ENCODE measurements at regions not wholly inside any gene's neighbourhood (a gene's known extent, or its start where the extent isn't known, plus 50 kb on each side); places are given as distances from the start of the nearest gene placed in this dataset.

- Histone ChIP-seq H3K27ac (ENCODE audit: low read depth, low read length) (no peak overlapping the region), H3K4me2 (ENCODE audit: low read length) (no peak overlapping the region), H3K4me3 (replicated peaks in 1 of 2; ENCODE audit: low read depth in 1 of 2, low read length in 2 of 2) (no peak overlapping the region), H3K36me3 (ENCODE audit: control insufficient read depth in 1 of 2, insufficient read depth in 2 of 2, low read length in 2 of 2) (no peaks in the 10 kb centered on the region), H3K9me2 (ENCODE audit: insufficient read depth) (no peaks in the 10 kb centered on the region), H4K20me1 (ENCODE audit: insufficient read depth) (no peaks in the 10 kb centered on the region), H3K27me3 (ENCODE audit: insufficient read depth, low read length) (no peaks in the 10 kb centered on the region), H3K4me1 (ENCODE audit: control insufficient read depth in 1 of 2, insufficient read depth in 2 of 2, low read length in 2 of 2) (no peaks in the 10 kb centered on the region), H3K79me2 (ENCODE audit: insufficient read depth, low read length) (no peaks in the 10 kb centered on the region), H3K9ac (ENCODE audit: low read length) (no peak overlapping the region), H2AFZ (ENCODE audit: low read depth, low read length, poor library complexity, severe bottlenecking) (no peak overlapping the region), H3K9me3 (ENCODE audit: control insufficient read depth in 1 of 2, insufficient read depth in 1 of 2, low read depth in 1 of 2, low read length in 2 of 2) (peaks cover 3 to 22% of the 10 kb centered on the region in 2 experiments; a peak in 2 of 4 replicates)
- DNase-seq (ENCODE audit: low read depth, low spot score) (no peak), ATAC-seq (no peak)
- no TSS peak for BruUV-seq (replicated peaks)
- RAD21 ChIA-PET (ENCODE audit: low non-redundant PET in 1 of 2, low total read pairs in 2 of 2, uncharacterized antibody in 2 of 2, unreplicated experiment in 2 of 2) = no interaction called here
- TF ChIP-seq EZH2phosphoT487 (IDR thresholded peaks at IDR 0.05; ENCODE audit: borderline replicate concordance) (no peak), ATF3 (IDR thresholded peaks at IDR 0.05) (no peak), SRF (IDR thresholded peaks at IDR 0.05; ENCODE audit: low read depth) (no peak), JUND (IDR thresholded peaks at IDR 0.05) (no peak), CBX3 (IDR thresholded peaks at IDR 0.05; ENCODE audit: low read depth) (no peak), ZNF274 (IDR thresholded peaks at IDR 0.05; ENCODE audit: low read depth, low read length) (no peak), ELF1 (IDR thresholded peaks at IDR 0.05; ENCODE audit: borderline replicate concordance, low read depth) (no peak)
- TF ChIP-seq, protein P1, sequence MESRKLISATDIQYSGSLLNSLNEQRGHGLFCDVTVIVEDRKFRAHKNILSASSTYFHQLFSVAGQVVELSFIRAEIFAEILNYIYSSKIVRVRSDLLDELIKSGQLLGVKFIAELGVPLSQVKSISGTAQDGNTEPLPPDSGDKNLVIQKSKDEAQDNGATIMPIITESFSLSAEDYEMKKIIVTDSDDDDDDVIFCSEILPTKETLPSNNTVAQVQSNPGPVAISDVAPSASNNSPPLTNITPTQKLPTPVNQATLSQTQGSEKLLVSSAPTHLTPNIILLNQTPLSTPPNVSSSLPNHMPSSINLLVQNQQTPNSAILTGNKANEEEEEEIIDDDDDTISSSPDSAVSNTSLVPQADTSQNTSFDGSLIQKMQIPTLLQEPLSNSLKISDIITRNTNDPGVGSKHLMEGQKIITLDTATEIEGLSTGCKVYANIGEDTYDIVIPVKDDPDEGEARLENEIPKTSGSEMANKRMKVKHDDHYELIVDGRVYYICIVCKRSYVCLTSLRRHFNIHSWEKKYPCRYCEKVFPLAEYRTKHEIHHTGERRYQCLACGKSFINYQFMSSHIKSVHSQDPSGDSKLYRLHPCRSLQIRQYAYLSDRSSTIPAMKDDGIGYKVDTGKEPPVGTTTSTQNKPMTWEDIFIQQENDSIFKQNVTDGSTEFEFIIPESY (IDR thresholded peaks at IDR 0.05; ENCODE audit: extremely low read depth, insufficient replicate concordance, low read length) = no peak
- TF ChIP-seq, protein P2, sequence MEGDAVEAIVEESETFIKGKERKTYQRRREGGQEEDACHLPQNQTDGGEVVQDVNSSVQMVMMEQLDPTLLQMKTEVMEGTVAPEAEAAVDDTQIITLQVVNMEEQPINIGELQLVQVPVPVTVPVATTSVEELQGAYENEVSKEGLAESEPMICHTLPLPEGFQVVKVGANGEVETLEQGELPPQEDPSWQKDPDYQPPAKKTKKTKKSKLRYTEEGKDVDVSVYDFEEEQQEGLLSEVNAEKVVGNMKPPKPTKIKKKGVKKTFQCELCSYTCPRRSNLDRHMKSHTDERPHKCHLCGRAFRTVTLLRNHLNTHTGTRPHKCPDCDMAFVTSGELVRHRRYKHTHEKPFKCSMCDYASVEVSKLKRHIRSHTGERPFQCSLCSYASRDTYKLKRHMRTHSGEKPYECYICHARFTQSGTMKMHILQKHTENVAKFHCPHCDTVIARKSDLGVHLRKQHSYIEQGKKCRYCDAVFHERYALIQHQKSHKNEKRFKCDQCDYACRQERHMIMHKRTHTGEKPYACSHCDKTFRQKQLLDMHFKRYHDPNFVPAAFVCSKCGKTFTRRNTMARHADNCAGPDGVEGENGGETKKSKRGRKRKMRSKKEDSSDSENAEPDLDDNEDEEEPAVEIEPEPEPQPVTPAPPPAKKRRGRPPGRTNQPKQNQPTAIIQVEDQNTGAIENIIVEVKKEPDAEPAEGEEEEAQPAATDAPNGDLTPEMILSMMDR (IDR thresholded peaks at IDR 0.05 in 2 of 3, conservative IDR thresholded peaks at IDR 0.05 in 1 of 3; ENCODE audit: borderline replicate concordance in 1 of 3, insufficient read depth in 1 of 3, low read depth in 2 of 3, low read length in 2 of 3) = no peak
- POLR2A ChIA-PET = no interaction called here
- intact Hi-C loops (cut with micrococcal nuclease) = no loop called here
- CTCF ChIA-PET = no interaction called here
Measured at GRCh38 chr3:84299329-84299728, 659.5 kb upstream of the CADM2 start.
